ENCODE measurements at regions not wholly inside any gene's neighbourhood (a gene's known extent, or its start where the extent isn't known, plus 50 kb on each side); places are given as distances from the start of the nearest gene placed in this dataset.

- TF ChIP-seq CTCF (conservative IDR thresholded peaks at IDR 0.05; ENCODE audit: low read depth, low read length): no peak
- no peak for TF ChIP-seq EZH2 (IDR thresholded peaks at IDR 0.05; ENCODE audit: borderline replicate concordance, low read depth, low read length, poor library complexity, severe bottlenecking)
These were observed 84.0 kb downstream of the HES1 start for GRCh38 chr3:194219826-194220410.

All from A673 (cell line).